ENCODE measurements at regions not wholly inside any gene's neighbourhood (a gene's known extent, or its start where the extent isn't known, plus 50 kb on each side); places are given as distances from the start of the nearest gene placed in this dataset.
A peak's percentile ranks its signal among the peaks of the same experiment; 100 is the strongest.

DNA sequence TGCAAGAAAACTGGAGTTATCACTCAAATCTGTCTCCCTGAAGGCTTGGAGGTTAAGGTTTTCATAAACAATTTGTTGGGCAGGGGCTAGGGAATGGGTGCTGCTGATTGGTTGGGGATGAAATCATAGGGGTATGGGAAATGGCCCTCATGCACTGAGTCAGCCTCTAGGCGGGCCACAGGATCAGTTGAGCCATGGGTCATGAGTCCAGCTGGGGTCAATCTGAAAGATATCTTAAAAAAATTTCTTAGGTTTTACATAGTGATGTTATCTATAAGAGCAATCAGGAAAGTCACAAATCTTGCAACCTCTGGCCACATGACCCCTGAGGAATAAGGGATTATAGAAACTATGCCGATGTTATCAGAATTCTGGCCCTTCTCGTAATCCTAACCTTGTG, 491.7 kb downstream of the ZIC1 start:
- no peak overlapping the region for H2BK12ac ChIP-seq (ENCODE audit: low read length)
- no peaks in the 10 kb centered on the region for H3K27me3 ChIP-seq (ENCODE audit: insufficient read depth, low read length)
- H3K14ac ChIP-seq (ENCODE audit: low read length): no peak overlapping the region
- no CpG with 5 or more reads among the region's 3 CpGs for WGBS (ENCODE audit: extremely low coverage, insufficient coverage, insufficient read length)
- no peaks in the 10 kb centered on the region for H3K79me2 ChIP-seq (ENCODE audit: control insufficient read depth, insufficient read depth, low read length, poor library complexity)
- no peak overlapping the region for H2AK5ac ChIP-seq (ENCODE audit: low read length)
- H4K91ac ChIP-seq (ENCODE audit: low read depth, low read length): no peak overlapping the region
- H3K4ac ChIP-seq (ENCODE audit: low read depth, low read length): no peak overlapping the region
- no peak overlapping the region for H2BK5ac ChIP-seq (ENCODE audit: low read depth, low read length, poor library complexity)
- no peak overlapping the region for H4K8ac ChIP-seq (ENCODE audit: low read depth, low read length)
- no peak overlapping the region for H3K4me2 ChIP-seq (ENCODE audit: low read length)
- no peak overlapping the region for H2BK120ac ChIP-seq (ENCODE audit: insufficient read depth, low read length, poor library complexity)
- no peak overlapping the region for H3K27ac ChIP-seq (ENCODE audit: low read depth, low read length)
- DNase-seq: peak; percentile 31 to 48
- no peak overlapping the region for H3K4me3 ChIP-seq (ENCODE audit: low read depth, low read length)
- no peak overlapping the region for H3K23ac ChIP-seq (ENCODE audit: low read length)
- H4K12ac ChIP-seq (ENCODE audit: low read depth, low read length): no peak overlapping the region
- H3K9me3 ChIP-seq (ENCODE audit: insufficient read depth, low read depth, low read length): peaks cover 3% of the 10 kb centered on the region
- H2AFZ ChIP-seq (ENCODE audit: insufficient read depth, low read length, poor library complexity): no peak overlapping the region
- no peak overlapping the region for H3K9ac ChIP-seq (ENCODE audit: low read length)
- H3K36me3 ChIP-seq (ENCODE audit: control insufficient read depth in 1 of 2, insufficient read depth in 2 of 2, low read length in 2 of 2): peaks cover 0 to 1% of the 10 kb centered on the region in 2 experiments
- H3K18ac ChIP-seq (ENCODE audit: low read length): no peak overlapping the region
- no peaks in the 10 kb centered on the region for H3K79me1 ChIP-seq (ENCODE audit: low read length)
- no peaks in the 10 kb centered on the region for H3K4me1 ChIP-seq (ENCODE audit: control insufficient read depth in 1 of 2, insufficient read depth in 2 of 2, low read length in 2 of 2)

DNA sequence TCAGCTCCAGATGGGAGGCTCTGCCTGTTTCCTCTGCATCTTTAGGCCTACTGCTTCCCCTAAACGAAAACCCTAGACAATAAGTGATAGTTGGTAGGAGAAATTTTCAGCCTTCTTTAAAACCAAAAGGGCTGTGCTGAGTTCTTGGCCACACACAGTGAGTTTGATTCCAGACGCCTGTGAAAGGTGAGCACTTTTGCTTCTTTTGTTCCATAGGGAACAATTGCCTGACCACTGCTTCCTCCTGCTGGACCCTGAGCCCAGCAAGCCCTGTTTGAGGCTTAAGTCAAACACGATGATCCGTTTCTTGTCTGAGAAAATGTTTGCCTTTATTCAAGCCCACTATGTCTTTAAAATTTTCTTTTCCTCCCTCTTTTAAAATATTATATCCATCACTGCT, 493.9 kb downstream of the ZIC1 start:
- Histone ChIP-seq H4K8ac (ENCODE audit: low read depth, low read length) (no peak overlapping the region), H2BK12ac (ENCODE audit: low read length) (no peak overlapping the region), H3K14ac (ENCODE audit: low read length) (no peak overlapping the region), H3K79me1 (ENCODE audit: low read length) (no peaks in the 10 kb centered on the region), H3K23ac (ENCODE audit: low read length) (no peak overlapping the region), H3K27ac (ENCODE audit: low read depth, low read length) (no peak overlapping the region), H3K4ac (ENCODE audit: low read depth, low read length) (no peak overlapping the region), H3K9ac (ENCODE audit: low read length) (no peak overlapping the region), H2AK5ac (ENCODE audit: low read length) (no peak overlapping the region), H3K18ac (ENCODE audit: low read length) (no peak overlapping the region), H3K4me1 (ENCODE audit: control insufficient read depth in 1 of 2, insufficient read depth in 2 of 2, low read length in 2 of 2) (no peaks in the 10 kb centered on the region), H3K79me2 (ENCODE audit: control insufficient read depth, insufficient read depth, low read length, poor library complexity) (no peaks in the 10 kb centered on the region), H3K4me3 (ENCODE audit: low read depth, low read length) (no peak overlapping the region), H4K12ac (ENCODE audit: low read depth, low read length) (no peak overlapping the region), H4K91ac (ENCODE audit: low read depth, low read length) (no peak overlapping the region), H2AFZ (ENCODE audit: insufficient read depth, low read length, poor library complexity) (no peak overlapping the region), H2BK5ac (ENCODE audit: low read depth, low read length, poor library complexity) (no peak overlapping the region), H2BK120ac (ENCODE audit: insufficient read depth, low read length, poor library complexity) (no peak overlapping the region), H3K36me3 (ENCODE audit: control insufficient read depth in 1 of 2, insufficient read depth in 2 of 2, low read length in 2 of 2) (peaks cover 0 to 1% of the 10 kb centered on the region in 2 experiments), H3K4me2 (ENCODE audit: low read length) (no peak overlapping the region), H3K9me3 (ENCODE audit: insufficient read depth, low read depth, low read length) (peaks cover 3% of the 10 kb centered on the region), H3K27me3 (ENCODE audit: insufficient read depth, low read length) (no peaks in the 10 kb centered on the region)
- no peak for DNase-seq
- no CpG with 5 or more reads among the region's 4 CpGs for WGBS (ENCODE audit: extremely low coverage, insufficient coverage, insufficient read length)

DNA sequence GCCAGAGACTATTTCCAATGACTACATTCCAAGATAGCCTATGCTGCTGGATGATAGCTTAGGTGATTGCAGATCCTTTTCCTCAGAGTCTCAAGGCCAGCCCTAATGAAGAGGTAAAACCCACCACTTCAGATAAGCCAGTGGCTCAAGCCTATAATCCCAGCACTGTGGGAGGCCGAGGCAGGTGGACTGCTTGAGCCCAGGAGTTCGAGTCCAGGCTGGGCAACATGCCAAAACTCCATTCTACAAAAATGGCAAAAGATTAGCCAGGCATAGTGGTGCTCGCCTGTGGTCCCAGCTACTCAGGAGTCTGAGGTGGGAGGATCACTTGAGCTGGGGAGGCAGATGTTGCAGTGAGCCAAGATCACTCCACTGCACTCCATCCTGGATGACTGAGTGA, 495.3 kb downstream of the ZIC1 start:
- no peak overlapping the region for H3K14ac ChIP-seq (ENCODE audit: low read length)
- H3K9me3 ChIP-seq (ENCODE audit: insufficient read depth, low read depth, low read length): peaks cover 3% of the 10 kb centered on the region
- no peak for DNase-seq
- no peaks in the 10 kb centered on the region for H3K4me1 ChIP-seq (ENCODE audit: control insufficient read depth in 1 of 2, insufficient read depth in 2 of 2, low read length in 2 of 2)
- no peaks in the 10 kb centered on the region for H3K79me2 ChIP-seq (ENCODE audit: control insufficient read depth, insufficient read depth, low read length, poor library complexity)
- no peak overlapping the region for H3K18ac ChIP-seq (ENCODE audit: low read length)
- no peak overlapping the region for H2BK120ac ChIP-seq (ENCODE audit: insufficient read depth, low read length, poor library complexity)
- H4K91ac ChIP-seq (ENCODE audit: low read depth, low read length): no peak overlapping the region
- no peak overlapping the region for H2BK5ac ChIP-seq (ENCODE audit: low read depth, low read length, poor library complexity)
- no peak overlapping the region for H2AFZ ChIP-seq (ENCODE audit: insufficient read depth, low read length, poor library complexity)
- no peak overlapping the region for H3K4me3 ChIP-seq (ENCODE audit: low read depth, low read length)
- no peak overlapping the region for H4K12ac ChIP-seq (ENCODE audit: low read depth, low read length)
- no peaks in the 10 kb centered on the region for H3K79me1 ChIP-seq (ENCODE audit: low read length)
- H3K27me3 ChIP-seq (ENCODE audit: insufficient read depth, low read length): no peaks in the 10 kb centered on the region
- no peak overlapping the region for H2AK5ac ChIP-seq (ENCODE audit: low read length)
- WGBS (ENCODE audit: extremely low coverage, insufficient coverage, insufficient read length): no CpG with 5 or more reads among the region's 3 CpGs
- H3K27ac ChIP-seq (ENCODE audit: low read depth, low read length): no peak overlapping the region
- no peak overlapping the region for H3K9ac ChIP-seq (ENCODE audit: low read length)
- H3K4ac ChIP-seq (ENCODE audit: low read depth, low read length): no peak overlapping the region
- no peak overlapping the region for H3K23ac ChIP-seq (ENCODE audit: low read length)
- H2BK12ac ChIP-seq (ENCODE audit: low read length): no peak overlapping the region
- H4K8ac ChIP-seq (ENCODE audit: low read depth, low read length): no peak overlapping the region
- H3K4me2 ChIP-seq (ENCODE audit: low read length): no peak overlapping the region
- peaks cover 0 to 1% of the 10 kb centered on the region in 2 experiments for H3K36me3 ChIP-seq (ENCODE audit: control insufficient read depth in 1 of 2, insufficient read depth in 2 of 2, low read length in 2 of 2)

DNA sequence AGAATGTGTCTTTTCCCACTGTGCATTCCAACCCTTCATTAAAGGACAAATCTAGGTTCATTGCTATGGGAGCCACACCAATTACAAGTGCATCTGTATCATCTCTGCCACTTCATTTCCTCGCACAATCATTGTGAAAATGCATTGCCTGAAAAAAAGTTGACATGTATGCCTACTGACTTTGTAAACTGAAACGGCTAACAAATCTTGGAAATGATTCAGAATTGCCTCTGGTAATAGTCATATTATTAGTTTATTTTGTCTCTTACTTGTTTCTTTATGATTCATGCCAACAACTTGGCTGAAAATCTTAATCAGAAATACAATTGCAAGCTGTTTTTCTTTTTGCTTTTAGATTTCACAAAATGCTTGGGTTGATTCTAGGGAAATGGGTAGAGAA, 497.1 kb downstream of the ZIC1 start:
- H3K27ac ChIP-seq (ENCODE audit: low read depth, low read length): no peak overlapping the region
- H3K27me3 ChIP-seq (ENCODE audit: insufficient read depth, low read length): no peaks in the 10 kb centered on the region
- H2AFZ ChIP-seq (ENCODE audit: insufficient read depth, low read length, poor library complexity): no peak overlapping the region
- H2BK12ac ChIP-seq (ENCODE audit: low read length): no peak overlapping the region
- H3K79me2 ChIP-seq (ENCODE audit: control insufficient read depth, insufficient read depth, low read length, poor library complexity): no peaks in the 10 kb centered on the region
- H3K4me2 ChIP-seq (ENCODE audit: low read length): no peak overlapping the region
- H3K79me1 ChIP-seq (ENCODE audit: low read length): no peaks in the 10 kb centered on the region
- no peak overlapping the region for H2AK5ac ChIP-seq (ENCODE audit: low read length)
- H3K36me3 ChIP-seq (ENCODE audit: control insufficient read depth in 1 of 2, insufficient read depth in 2 of 2, low read length in 2 of 2): no peaks in the 10 kb centered on the region
- no peak overlapping the region for H3K9ac ChIP-seq (ENCODE audit: low read length)
- WGBS (ENCODE audit: extremely low coverage, insufficient coverage, insufficient read length): no CpG with 5 or more reads among the region's 2 CpGs
- H3K9me3 ChIP-seq (ENCODE audit: insufficient read depth, low read depth, low read length): no peaks in the 10 kb centered on the region
- no peaks in the 10 kb centered on the region for H3K4me1 ChIP-seq (ENCODE audit: control insufficient read depth in 1 of 2, insufficient read depth in 2 of 2, low read length in 2 of 2)
- no peak overlapping the region for H2BK120ac ChIP-seq (ENCODE audit: insufficient read depth, low read length, poor library complexity)
- no peak overlapping the region for H4K12ac ChIP-seq (ENCODE audit: low read depth, low read length)
- no peak overlapping the region for H4K91ac ChIP-seq (ENCODE audit: low read depth, low read length)
- no peak overlapping the region for H3K14ac ChIP-seq (ENCODE audit: low read length)
- no peak overlapping the region for H2BK5ac ChIP-seq (ENCODE audit: low read depth, low read length, poor library complexity)
- H3K18ac ChIP-seq (ENCODE audit: low read length): no peak overlapping the region
- no peak for DNase-seq
- H3K23ac ChIP-seq (ENCODE audit: low read length): peak overlapping the region; percentile 22
- no peak overlapping the region for H4K8ac ChIP-seq (ENCODE audit: low read depth, low read length)
- H3K4me3 ChIP-seq (ENCODE audit: low read depth, low read length): no peak overlapping the region
- no peak overlapping the region for H3K4ac ChIP-seq (ENCODE audit: low read depth, low read length)

Measured in trophoblast cell (in vitro differentiated cells and primary cell).